Colonic mucosa (tissue), 4 donors: ENCODE measurements at regions not wholly inside any gene's neighbourhood (a gene's known extent, or its start where the extent isn't known, plus 50 kb on each side); places are given as distances from the start of the nearest gene placed in this dataset.

Experiments used
- DNase-seq: peaks from one replicate; pipeline ENCODE4 v3.0.0-alpha.2; 2020
- H3K27ac ChIP-seq: fragments of 200-600 bp; one replicate; pipeline ENCODE4 v1.8.0; 2021
- H3K27me3 ChIP-seq: fragments of 200-600 bp; one replicate; pipeline ENCODE4 v1.8.0; 2021
- H3K36me3 ChIP-seq: fragments of 200-600 bp; one replicate; pipeline ENCODE4 v1.8.0; 2021
- H3K4me1 ChIP-seq: fragments of 200-600 bp; one replicate; pipeline ENCODE4 v1.8.0; 2021; ENCODE audit warnings: mild to moderate bottlenecking
- H3K4me3 ChIP-seq: fragments of 200-600 bp; one replicate; pipeline ENCODE4 v1.8.0; 2021
- H3K9ac ChIP-seq, 2 donors: one replicate each; pipeline ENCODE4 v1.7.0; 2013; ENCODE audit warnings: control low read depth in 2 of 2, low read depth in 2 of 2, low read length in 2 of 2
- H3K9me3 ChIP-seq: fragments of 200-600 bp; one replicate; pipeline ENCODE4 v1.8.0; 2021
- intact Hi-C: fragments of 100-400 bp; cut with DNase I; formaldehyde crosslinking; loops from one replicate; pipeline ENCODE4 v1.14.1; 2022
- TF ChIP-seq, protein P1 (sequence below): fragments of 200-600 bp; IDR thresholded peaks from one replicate; pipeline ENCODE4 v1.8.0; 2022; ENCODE audit warnings: antibody characterized with exemption, mild to moderate bottlenecking
- donor health status: healthy.
- donor health status: DM: no; HTN: no; CAD: no.
- donor health status: DM: no; HTN: no; CAD: no.

DNA sequence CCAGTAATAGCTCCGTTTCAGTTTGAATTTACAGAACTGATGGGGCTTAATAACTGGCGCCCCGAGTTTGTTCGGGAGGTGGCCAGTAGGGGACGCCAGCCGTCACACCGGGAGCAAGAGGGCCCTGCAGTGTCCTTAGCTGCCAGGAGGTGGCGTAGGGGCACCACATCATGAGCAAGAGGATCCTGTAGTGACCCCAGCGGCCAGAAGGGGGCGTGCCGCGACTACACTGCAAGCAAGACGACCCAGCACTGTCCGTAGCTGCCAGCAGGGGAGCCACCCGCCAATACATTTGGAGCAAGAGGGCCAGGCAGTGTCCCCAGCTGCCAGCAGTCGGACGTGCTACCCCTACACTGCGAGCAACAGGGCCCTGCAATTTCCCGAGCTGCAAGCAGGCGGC, 663.7 kb upstream of the B3GAT1 start:
- Histone ChIP-seq H3K4me3 (no peak overlapping the region), H3K9ac (no peak overlapping the region), H3K4me1 (no peaks in the 10 kb centered on the region), H3K27ac (no peak overlapping the region), H3K27me3 (no peaks in the 10 kb centered on the region), H3K9me3 (no peaks in the 10 kb centered on the region), H3K36me3 (no peaks in the 10 kb centered on the region)
- TF ChIP-seq, protein P1, sequence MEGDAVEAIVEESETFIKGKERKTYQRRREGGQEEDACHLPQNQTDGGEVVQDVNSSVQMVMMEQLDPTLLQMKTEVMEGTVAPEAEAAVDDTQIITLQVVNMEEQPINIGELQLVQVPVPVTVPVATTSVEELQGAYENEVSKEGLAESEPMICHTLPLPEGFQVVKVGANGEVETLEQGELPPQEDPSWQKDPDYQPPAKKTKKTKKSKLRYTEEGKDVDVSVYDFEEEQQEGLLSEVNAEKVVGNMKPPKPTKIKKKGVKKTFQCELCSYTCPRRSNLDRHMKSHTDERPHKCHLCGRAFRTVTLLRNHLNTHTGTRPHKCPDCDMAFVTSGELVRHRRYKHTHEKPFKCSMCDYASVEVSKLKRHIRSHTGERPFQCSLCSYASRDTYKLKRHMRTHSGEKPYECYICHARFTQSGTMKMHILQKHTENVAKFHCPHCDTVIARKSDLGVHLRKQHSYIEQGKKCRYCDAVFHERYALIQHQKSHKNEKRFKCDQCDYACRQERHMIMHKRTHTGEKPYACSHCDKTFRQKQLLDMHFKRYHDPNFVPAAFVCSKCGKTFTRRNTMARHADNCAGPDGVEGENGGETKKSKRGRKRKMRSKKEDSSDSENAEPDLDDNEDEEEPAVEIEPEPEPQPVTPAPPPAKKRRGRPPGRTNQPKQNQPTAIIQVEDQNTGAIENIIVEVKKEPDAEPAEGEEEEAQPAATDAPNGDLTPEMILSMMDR, result no peak
- DNase-seq, result peak; percentile 53
- intact Hi-C loops, result no loop called here

DNA sequence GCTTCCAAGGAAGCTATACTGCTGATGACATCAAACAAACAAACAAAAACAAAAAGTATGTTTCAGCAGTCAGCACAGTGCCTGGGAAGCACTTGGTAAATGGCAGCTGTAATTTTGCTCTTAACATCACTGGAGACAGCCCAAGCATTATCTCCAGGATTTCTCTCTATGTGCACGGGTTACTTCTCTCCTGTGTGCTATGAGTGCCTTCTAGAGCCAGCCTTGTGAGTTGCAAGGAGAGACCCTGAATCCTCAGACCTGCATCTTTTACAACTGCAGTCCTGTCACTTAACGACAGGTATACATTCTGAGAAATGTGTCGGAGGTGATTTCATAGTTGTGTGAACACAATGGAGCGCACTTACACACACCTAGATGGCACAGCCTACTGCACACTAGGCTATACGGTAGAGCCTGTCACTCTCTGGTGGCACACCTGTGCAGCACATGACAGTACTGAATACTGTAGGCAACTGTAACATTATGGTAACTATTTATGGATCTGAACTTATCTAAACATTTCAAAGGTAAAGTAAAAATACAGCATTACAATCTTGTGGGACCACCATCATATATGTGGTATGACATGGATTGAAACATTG, 662.5 kb upstream of the B3GAT1 start:
- TF ChIP-seq, protein P1, result no peak
- Histone ChIP-seq H3K27ac (no peak overlapping the region), H3K9me3 (no peaks in the 10 kb centered on the region), H3K4me1 (no peaks in the 10 kb centered on the region), H3K4me3 (no peak overlapping the region), H3K27me3 (no peaks in the 10 kb centered on the region), H3K9ac (no peak overlapping the region), H3K36me3 (no peaks in the 10 kb centered on the region)
- intact Hi-C loops, result no loop called here
- no peak for DNase-seq

DNA sequence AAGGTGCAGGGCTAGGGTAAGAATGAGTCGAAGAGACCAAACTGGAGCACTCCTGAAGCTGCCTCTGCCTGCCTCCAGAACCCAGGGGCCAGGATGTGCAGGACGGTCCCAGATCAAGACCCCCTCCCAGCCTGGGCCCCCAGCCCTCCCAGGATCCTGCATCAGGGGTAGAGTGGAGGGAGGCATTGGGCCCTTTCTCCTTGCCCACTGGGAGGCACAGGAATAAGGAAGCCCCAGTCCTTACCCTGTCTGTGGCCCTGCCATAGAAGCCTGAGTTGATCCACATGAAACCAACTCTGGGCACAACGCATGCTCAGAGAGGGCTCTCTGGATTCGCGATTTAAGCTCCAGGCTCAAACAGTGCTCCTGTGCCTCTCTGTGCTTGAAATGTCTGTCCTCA, 661.8 kb upstream of the B3GAT1 start:
- DNase-seq, result no peak
- Histone ChIP-seq H3K27me3 (no peaks in the 10 kb centered on the region), H3K9ac (no peak overlapping the region), H3K4me3 (no peak overlapping the region), H3K4me1 (no peaks in the 10 kb centered on the region), H3K36me3 (no peaks in the 10 kb centered on the region), H3K9me3 (no peaks in the 10 kb centered on the region), H3K27ac (no peak overlapping the region)
- intact Hi-C loops, result no loop called here
- TF ChIP-seq, protein P1, result no peak

DNA sequence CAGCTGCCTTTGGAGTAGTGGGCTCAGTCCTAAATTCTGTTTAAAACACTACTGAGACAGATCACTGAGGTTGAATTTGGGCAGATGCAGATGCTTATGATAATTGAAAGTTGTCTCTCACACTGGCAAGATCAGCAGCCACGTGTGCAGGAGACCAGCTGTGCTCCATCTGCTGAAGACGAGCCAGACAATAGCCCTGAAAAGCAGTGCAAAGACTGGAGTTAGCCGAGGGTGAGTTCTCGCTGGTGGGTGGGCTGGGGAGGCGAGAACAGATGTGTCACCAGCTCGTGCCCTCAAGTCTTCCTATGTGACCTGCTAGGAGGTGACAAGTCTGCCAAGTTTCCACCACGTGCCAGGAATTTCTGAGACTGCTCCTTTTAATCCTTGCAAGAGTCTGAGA, 661.3 kb upstream of the B3GAT1 start:
- Histone ChIP-seq H3K4me1 (no peaks in the 10 kb centered on the region), H3K36me3 (no peaks in the 10 kb centered on the region), H3K9ac (no peak overlapping the region), H3K4me3 (no peak overlapping the region), H3K9me3 (no peaks in the 10 kb centered on the region), H3K27ac (no peak overlapping the region), H3K27me3 (no peaks in the 10 kb centered on the region)
- intact Hi-C loops, result no loop called here
- TF ChIP-seq, protein P1, result no peak
- no peak for DNase-seq

DNA sequence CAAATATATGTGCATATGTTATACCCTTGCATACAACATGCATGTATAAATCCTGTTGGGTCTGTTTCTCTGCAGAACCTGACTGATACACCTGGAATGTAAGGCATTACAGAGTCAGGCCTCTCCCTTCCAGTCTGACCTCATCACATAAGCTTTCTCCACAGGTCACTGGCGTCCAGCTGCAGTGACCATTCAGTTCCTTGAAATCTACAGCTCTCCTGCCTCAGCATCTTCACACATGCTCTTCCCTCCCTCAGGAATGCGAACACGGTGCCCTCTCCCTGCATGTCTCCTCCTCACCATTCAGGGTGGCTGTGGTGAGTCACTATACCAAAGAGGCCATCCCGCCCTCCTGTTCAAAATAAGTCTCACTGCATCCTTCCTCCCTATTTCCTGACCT, 657.8 kb upstream of the B3GAT1 start:
- DNase-seq, result no peak
- no peaks in the 10 kb centered on the region for H3K4me1 ChIP-seq
- no peaks in the 10 kb centered on the region for H3K9me3 ChIP-seq
- intact Hi-C loops, result no loop called here
- no peaks in the 10 kb centered on the region for H3K27me3 ChIP-seq
- no peak overlapping the region for H3K4me3 ChIP-seq
- no peak overlapping the region for H3K27ac ChIP-seq
- no peaks in the 10 kb centered on the region for H3K36me3 ChIP-seq
- TF ChIP-seq, protein P1, result no peak
- no peak overlapping the region for H3K9ac ChIP-seq

DNA sequence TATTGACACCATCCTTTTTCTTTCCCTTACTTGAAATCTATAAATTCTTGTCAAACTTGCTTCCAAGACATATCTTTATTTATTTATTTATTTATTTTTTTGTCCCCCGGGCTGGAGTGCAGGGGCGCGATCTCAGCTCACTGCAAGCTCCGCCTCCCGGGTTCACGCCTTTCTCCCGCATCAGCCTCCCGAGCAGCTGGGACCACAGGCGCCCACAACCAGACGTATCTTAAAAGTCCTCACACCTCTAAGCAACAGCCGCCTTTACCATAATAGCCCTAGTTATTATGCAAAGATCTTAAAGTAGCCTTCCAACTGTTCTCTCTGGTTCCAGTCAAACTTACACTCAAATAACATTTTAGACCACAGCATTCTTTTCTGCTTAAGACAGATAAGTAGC, 657.0 kb upstream of the B3GAT1 start:
- H3K9me3 ChIP-seq, result no peaks in the 10 kb centered on the region
- no peak overlapping the region for H3K9ac ChIP-seq
- no peaks in the 10 kb centered on the region for H3K27me3 ChIP-seq
- intact Hi-C loops, result no loop called here
- H3K4me3 ChIP-seq, result no peak overlapping the region
- TF ChIP-seq, protein P1, result no peak
- H3K36me3 ChIP-seq, result no peaks in the 10 kb centered on the region
- DNase-seq, result no peak
- no peaks in the 10 kb centered on the region for H3K4me1 ChIP-seq
- H3K27ac ChIP-seq, result no peak overlapping the region
